Activated CD4-positive, alpha-beta T cell treated with anti-CD3 and anti-CD28 coated beads, Interleukin-2, amount 50 U/mL, for 48 hours (primary cell): ENCODE measurements at regions not wholly inside any gene's neighbourhood (a gene's known extent, or its start where the extent isn't known, plus 50 kb on each side); places are given as distances from the start of the nearest gene placed in this dataset.
A peak's percentile ranks its signal among the peaks of the same experiment; 100 is the strongest.
"Not testable (repeated sequence)": the region's sequence is repeated elsewhere in the genome, so short reads cannot be mapped to it uniquely, and the experiment has no call there.

Experiments
- DNase-seq, 2 experiments: peaks; one replicate each; pipeline ENCODE4 v3.0.0-alpha.2; 2020

- no peak for DNase-seq
These were observed 119.0 kb upstream of the STARD4 start for GRCh38 chr5:111631328-111631727.

- DNase-seq = no peak
These were observed 116.6 kb upstream of the STARD4 start for GRCh38 chr5:111628901-111629300.

DNA sequence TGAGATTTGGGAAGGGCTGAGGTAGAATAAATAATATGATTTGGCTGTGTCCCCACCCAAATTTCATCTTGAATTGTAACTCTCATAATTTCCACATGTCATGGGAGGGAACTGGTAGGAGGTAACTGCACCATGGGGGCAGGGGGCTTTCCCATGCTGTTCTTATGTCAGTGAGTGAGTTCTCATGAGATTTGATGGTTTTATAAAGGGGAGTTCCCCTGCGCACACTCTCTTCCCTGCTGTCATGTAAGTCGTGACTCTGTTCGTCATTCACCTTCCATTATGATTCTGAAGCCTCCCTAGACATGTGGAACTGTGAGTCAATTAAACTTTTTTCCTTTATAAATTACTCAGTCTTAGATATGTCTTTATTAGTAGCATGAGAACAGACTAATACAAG, 115.5 kb upstream of the STARD4 start:
- peak; percentile 25 to 36 for DNase-seq

- DNase-seq = no peak
These were observed 114.3 kb upstream of the STARD4 start for GRCh38 chr5:111626473-111627148.

DNA sequence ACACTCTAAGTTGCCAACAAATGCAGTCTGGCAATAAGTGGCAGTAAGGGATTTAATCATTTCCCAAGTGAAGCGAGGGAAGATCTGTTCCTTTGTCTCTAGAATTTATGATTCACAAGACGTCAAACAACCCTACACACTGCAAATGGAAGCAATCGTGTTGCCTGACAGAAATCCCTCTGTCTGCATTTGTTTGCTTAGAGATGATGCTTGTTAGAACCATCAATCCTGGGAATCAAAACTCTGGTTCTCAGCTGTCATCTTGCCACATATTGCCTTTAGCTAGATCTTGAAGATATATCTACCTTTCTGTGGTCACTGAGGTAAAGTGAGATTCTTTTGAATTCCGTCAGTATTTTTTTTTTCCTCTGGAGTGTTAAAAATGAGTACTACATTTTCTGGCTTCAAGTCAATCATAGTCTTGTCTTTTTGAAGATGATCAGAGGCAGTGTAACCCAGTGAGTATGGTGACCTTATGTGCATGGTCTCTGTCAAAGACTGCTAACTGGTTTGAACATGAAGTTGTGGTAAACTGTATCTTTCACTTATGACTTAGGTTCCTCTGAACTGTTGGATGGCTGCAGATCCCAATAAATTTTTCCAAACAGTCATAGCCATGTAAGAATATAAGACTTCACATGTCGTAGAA, 106.4 kb upstream of the STARD4 start:
- DNase-seq = no peak

DNA sequence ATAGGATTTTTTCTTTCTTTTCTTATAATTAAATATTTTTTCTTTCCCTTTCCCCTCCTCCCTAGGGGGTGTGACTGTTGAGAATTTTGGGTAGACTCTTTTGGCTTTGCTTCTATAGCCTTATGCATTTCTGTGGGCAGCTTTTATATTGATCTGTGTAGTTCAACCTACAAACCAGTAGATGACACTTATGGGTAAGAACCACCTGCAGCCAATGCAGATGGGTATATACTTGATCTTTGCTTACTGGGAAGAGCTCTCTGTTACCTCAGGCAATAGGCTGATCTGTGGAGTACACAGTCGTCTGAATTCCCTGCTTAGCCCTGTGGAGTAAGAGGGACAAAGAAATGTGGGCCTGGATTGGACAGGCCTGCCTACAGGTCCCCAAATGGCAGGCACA, 102.7 kb upstream of the STARD4 start:
- DNase-seq = no peak

DNA sequence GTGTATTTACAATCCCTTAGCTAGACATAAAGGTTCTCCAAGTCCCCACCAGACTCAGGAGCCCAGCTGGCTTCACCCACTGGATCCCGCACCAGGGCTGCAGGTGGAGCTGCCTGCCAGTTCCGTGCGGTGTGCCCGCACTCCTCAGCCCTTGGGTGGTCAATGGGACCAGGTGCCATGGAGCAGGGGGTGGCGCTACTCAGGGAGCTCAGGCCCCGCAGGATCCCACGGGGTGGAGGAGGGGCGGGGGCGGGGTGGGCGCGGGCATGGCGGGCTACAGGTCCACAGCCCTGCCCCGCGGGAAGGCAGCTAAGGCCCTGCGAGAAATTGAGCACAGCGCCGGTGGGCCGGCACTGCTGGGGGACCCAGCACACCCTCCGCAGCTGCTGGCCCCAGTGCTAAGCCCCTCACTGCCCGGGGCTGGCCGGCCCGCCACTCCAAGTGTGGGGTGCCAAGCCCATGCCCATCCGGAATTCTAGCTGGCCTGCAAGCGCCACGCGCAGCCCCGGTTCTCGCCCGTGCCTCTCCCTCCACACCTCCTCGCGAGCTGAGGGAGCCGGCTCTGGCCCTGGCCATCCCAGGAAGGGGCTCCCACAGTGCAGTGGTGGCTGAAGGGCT, 99.8 kb upstream of the STARD4 start:
- DNase-seq = not testable (repeated sequence)

DNA sequence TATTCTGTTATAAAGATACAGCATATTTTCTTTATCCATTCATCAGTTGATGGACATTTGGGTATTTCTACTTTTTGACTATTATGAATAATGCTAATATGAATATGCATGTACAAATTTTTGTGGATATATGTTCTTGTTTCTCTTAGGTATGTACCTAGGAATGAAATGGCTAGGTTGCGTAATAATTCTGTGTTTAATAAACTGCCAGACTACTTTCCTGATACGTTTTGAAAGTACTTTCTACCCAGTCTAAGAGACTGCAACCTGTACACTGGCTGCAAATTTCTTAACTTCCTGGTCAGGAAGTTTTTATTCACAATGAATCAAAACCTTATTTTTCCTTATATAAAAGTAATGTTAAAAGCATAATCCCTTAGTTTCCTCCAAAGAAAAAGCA, 93.9 kb upstream of the STARD4 start:
- DNase-seq = no peak

- no peak for DNase-seq
These were observed 91.1 kb upstream of the STARD4 start for GRCh38 chr5:111603446-111603827.

- no peak for DNase-seq
These were observed 90.6 kb upstream of the STARD4 start for GRCh38 chr5:111602817-111603445.

- DNase-seq = no peak
These were observed 86.7 kb upstream of the STARD4 start for GRCh38 chr5:111598996-111599395.

- DNase-seq = no peak
These were observed 85.2 kb upstream of the STARD4 start for GRCh38 chr5:111597491-111597890.

GRCh38 chr5:111596705-111597104, 84.4 kb upstream of the STARD4 start:
- DNase-seq = no peak

DNA sequence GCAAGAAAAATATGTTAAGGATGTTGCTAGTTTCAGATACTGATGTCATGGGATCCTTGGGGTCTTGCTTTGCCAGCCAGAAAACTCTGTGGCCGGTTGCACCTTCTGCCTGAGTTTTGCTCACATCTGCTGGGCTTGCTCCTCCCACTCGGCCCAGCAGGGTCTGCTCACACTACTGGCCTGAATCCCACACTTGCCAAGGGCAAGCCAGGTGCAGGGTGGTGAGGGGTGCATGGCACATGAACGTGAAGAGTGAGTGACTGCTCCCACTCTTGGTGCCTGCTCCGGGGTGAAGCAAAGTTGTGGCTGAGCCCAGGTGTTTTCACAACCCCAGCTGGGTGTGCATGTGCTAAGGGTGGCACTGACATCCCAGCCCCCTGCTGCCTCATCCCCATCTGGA, 83.1 kb upstream of the STARD4 start:
- no peak for DNase-seq

- DNase-seq = no peak
These were observed 77.0 kb upstream of the STARD4 start for GRCh38 chr5:111589316-111589715.

- no peak for DNase-seq
These were observed 75.4 kb upstream of the STARD4 start for GRCh38 chr5:111587728-111588127.

- DNase-seq = no peak
These were observed 73.6 kb upstream of the STARD4 start for GRCh38 chr5:111585946-111586345.

DNA sequence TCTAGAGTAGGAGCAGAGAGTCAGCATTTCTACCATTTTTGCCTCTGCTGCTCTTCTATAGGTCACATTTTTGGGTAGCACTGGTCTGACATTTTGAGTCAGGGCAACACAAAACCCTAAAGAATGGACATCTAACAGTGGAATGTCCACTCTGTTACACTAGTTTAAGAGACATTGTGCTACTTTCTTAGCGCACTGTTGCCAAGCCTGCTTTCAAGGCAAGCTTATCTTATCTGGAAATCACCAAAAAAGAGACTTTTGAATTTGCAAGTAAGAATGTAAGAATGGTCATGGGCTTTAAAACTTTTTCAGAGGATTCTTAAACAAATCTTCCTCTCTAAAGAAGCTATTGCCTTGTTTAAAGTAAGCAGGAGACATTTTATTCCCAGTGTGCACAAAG, 73.0 kb upstream of the STARD4 start:
- DNase-seq = no peak

- DNase-seq = no peak
These were observed 72.3 kb upstream of the STARD4 start for GRCh38 chr5:111584651-111585050.

GRCh38 chr5:111583758-111584203, 71.4 kb upstream of the STARD4 start:
- DNase-seq = no peak

- DNase-seq = no peak
These were observed 70.8 kb upstream of the STARD4 start for GRCh38 chr5:111582993-111583601.

DNA sequence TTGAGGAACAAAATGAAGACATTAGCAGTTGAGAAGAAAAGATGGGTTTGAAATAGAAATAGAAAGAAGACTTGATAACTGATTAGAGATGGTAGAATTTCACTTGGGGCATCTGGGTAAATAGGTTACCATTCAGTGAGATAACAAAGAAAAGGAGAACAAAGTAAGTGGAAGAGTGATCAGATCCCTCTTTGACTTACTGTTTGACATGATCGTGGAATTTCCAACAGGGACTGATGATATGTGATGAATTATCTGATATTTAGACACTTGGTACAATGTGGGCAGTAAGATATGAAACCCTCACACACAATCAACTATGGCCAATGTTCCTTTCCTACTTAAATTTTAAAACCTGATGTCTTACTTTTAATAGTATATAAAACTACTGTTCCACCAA, 70.1 kb upstream of the STARD4 start:
- DNase-seq = no peak

- no peak for DNase-seq
These were observed 68.6 kb upstream of the STARD4 start for GRCh38 chr5:111580956-111581355.

GRCh38 chr5:111574311-111574710, 62.0 kb upstream of the STARD4 start:
- DNase-seq = no peak
